AG10803 (cell line): ENCODE measurements at regions not wholly inside any gene's neighbourhood (a gene's known extent, or its start where the extent isn't known, plus 50 kb on each side); places are given as distances from the start of the nearest gene placed in this dataset.

Source experiments
- DNase-seq: peaks from one replicate; pipeline ENCODE4 v3.0.0; 2010; ENCODE audit warnings: low read depth
- H3K4me3 ChIP-seq: 2 replicates; pipeline ENCODE4 v1.5.1; 2011; ENCODE audit warnings: mild to moderate bottlenecking, low read length, control low read depth
- TF ChIP-seq, protein P1 (sequence below): conservative IDR thresholded peaks from 2 replicates; pipeline ENCODE4 v1.5.1; 2011; ENCODE audit warnings: mild to moderate bottlenecking, low read length, control low read depth, inconsistent platforms

DNA sequence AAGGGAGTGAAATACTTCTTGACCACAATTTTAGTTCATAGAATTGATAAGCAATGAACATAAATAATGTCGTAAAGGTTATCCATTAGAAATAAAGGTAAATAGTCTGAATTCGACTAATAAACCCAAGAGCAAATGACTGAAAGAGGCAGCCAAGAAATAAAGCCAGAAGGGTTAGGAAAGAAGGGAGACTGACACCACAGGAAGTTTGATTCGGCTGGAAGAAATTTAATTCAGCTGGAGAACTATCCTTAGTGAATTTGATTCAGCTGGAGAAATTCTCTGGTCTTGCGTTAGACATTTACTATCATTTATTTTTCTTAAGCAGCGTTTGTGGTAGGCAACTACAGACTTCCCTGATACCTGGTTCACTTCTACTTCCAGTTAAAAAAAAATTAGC, 429.6 kb downstream of the PID1 start:
- TF ChIP-seq, protein P1, sequence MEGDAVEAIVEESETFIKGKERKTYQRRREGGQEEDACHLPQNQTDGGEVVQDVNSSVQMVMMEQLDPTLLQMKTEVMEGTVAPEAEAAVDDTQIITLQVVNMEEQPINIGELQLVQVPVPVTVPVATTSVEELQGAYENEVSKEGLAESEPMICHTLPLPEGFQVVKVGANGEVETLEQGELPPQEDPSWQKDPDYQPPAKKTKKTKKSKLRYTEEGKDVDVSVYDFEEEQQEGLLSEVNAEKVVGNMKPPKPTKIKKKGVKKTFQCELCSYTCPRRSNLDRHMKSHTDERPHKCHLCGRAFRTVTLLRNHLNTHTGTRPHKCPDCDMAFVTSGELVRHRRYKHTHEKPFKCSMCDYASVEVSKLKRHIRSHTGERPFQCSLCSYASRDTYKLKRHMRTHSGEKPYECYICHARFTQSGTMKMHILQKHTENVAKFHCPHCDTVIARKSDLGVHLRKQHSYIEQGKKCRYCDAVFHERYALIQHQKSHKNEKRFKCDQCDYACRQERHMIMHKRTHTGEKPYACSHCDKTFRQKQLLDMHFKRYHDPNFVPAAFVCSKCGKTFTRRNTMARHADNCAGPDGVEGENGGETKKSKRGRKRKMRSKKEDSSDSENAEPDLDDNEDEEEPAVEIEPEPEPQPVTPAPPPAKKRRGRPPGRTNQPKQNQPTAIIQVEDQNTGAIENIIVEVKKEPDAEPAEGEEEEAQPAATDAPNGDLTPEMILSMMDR: no peak
- DNase-seq: no peak
- H3K4me3 ChIP-seq: no peak overlapping the region

DNA sequence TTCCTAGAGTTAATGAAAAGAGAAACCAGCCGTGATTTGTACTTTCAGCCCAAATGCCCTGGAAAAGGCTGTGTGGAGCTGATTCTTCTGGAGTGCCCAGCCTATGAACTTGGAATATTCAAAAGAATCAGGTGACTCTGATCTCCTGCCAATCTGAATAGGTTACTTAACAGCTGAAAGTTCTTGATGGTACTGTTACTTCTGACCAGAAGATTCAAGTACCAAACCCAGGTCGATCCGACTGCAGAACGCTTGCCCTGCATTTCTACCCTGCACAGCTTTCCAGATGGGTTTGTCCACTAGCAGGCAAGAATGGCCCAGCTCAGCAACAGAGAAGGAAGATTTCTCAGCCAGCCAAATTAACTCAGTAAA, 430.4 kb downstream of the PID1 start:
- TF ChIP-seq, protein P1: no peak
- H3K4me3 ChIP-seq: no peak overlapping the region
- no peak for DNase-seq

DNA sequence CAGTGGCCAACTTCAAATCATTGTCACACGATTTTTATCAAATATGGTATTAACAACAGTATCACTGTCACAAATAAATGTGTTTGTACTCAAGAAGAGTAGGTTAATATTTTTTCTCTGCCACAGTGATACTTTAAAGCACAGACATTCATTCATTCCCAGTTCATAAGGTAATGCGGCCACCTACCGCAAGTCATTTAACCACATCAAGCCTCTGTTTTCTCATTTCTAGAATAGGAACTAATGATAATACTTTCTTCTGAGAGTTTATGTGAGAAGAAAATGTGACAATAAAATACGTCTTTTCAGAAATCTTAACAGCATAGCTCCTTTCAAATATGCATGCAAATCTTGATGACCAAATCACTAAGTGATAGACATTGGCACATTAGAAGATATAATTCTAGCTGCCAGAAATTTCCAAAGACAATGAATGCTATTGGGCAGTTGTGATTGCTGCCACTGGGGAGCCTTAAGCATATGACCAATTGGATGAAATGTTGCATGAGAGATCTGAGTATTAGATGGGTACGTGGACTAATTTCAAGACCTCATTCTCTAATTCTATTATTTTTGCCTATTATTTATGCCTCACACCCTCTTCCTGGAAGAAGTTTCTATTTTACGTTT, 430.9 kb downstream of the PID1 start:
- no peak for DNase-seq
- H3K4me3 ChIP-seq: no peak overlapping the region
- TF ChIP-seq, protein P1: no peak

DNA sequence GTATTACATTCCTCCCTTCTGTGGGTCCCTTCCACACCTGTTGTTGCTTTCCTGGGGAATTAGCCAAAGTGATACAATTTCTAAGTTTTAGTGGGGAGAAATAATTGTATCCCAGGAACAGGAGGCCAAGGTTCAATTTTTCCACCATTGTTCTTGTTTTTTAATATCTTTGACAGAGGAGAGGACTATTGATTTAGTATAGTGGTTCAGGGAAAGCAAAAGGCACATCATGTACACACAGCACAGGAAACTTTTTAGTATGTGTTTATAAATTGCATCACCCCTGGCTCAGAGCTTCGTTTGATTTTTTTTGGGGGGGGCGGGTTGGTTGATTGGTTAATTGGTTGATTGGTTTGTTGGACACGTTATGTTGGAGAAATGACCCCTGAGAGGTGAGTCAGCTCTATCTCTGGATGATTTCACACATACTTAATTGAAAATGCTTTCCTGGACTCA, 431.6 kb downstream of the PID1 start:
- H3K4me3 ChIP-seq: no peak overlapping the region
- TF ChIP-seq, protein P1: no peak
- no peak for DNase-seq

DNA sequence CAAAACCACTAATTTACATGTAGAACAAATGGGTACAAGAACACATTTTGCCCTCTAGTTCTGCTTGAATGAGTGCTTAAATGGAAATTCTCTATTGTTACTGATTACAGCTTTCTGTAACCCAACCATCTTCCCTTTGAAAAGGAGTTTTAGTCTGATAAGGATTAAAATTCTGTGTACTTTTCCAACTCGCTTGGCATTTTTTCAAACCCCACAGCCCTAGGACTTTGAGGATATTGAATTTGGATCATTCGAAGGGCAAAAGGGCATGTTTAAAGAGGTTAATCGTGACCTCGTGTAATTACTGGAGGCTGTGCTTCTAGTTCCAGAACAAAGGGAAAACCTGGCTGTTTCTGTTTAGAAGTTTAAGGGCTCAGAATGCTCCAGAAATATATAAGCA, 432.3 kb downstream of the PID1 start:
- TF ChIP-seq, protein P1: no peak
- H3K4me3 ChIP-seq: no peak overlapping the region
- DNase-seq: no peak

DNA sequence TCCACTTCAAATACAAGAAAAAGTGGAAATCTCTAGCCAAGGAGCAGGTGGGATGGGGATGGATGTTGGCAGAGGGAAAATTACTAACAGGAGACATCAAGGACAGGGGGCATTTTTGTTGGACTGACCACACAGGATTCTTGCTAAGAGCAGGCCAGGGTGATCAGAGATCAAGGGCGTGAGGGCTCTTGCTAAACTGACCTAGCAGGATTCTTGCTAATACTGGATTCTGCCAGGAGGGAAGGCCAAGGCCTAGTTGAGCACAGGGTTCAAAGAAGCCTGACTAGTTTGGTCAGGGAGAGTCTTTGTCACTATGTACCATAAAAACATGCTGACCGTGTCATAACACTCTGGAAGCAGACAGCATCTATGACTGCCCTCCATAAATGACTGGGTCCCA, 442.7 kb downstream of the PID1 start:
- no peak for DNase-seq
- TF ChIP-seq, protein P1: no peak
- H3K4me3 ChIP-seq: no peak overlapping the region

DNA sequence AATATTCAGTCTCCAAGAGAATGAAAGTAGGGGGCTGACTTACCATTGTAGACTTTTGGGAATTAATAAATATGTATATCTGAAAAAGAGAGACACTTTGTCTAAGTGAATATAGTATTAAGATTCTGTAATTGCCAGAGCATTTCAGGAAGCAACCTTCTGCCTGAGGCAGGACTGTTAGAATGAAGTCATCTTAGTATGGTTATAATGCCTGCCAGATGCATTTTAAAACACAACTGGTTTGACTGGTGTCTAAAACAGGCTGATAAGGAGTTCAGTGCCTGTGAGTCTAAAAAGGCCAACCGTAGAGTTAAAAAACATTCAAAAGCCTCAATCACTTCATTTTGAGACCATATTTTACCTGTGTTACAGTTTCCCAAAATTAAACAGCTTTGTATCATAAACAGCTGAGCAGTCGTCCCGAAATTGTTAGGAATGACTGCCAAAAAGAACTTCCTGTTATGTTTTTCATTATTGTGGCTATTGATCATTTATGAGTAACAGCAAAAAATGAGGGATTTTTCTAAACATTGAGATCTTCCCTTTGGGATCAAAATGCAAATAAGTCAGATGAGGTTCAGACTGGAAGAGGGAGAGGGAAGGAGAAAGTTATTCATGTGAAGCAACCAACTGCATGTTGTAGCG, 443.9 kb downstream of the PID1 start:
- no peak overlapping the region for H3K4me3 ChIP-seq
- DNase-seq: peak; percentile 41
- TF ChIP-seq, protein P1: no peak
